SU-DHL-6 (cell line): ENCODE measurements at regions not wholly inside any gene's neighbourhood (a gene's known extent, or its start where the extent isn't known, plus 50 kb on each side); places are given as distances from the start of the nearest gene placed in this dataset.

Source experiments
- H2AFZ ChIP-seq: fragments of 200-600 bp; sonication (generic); 2 replicates; pipeline ENCODE4 v1.6.1; 2014; ENCODE audit warnings: low read depth, mild to moderate bottlenecking, moderate library complexity, mixed read lengths, antibody characterized with exemption, low read length; ENCODE audit not compliant: severe bottlenecking
- H3F3A ChIP-seq: fragments of 200-600 bp; shearing (Covaris generic); 2 replicates; pipeline ENCODE4 v1.6.0; 2016; ENCODE audit warnings: antibody characterized with exemption, mild to moderate bottlenecking; ENCODE audit not compliant: insufficient read depth
- H3K27ac ChIP-seq: fragments of 200-600 bp; sonication (generic); 2 replicates; pipeline ENCODE4 v1.5.1; 2016; ENCODE audit warnings: low read depth, mild to moderate bottlenecking, low read length, moderate library complexity, mixed read lengths
- H3K27me3 ChIP-seq: fragments of 200-600 bp; sonication (generic), shearing (Covaris generic); 2 replicates; pipeline ENCODE4 v1.6.0; 2014; ENCODE audit warnings: mild to moderate bottlenecking, low read length
- H3K36me3 ChIP-seq: fragments of 200-600 bp; sonication (generic); 2 replicates; pipeline ENCODE4 v1.6.1; 2014; ENCODE audit warnings: mild to moderate bottlenecking, low read length, mixed read lengths
- H3K4me2 ChIP-seq: fragments of 300-600, 200-600 bp; shearing (Covaris generic), sonication (generic); 2 replicates; pipeline ENCODE4 v1.6.0; 2014; ENCODE audit warnings: low read length, low read depth, mild to moderate bottlenecking; ENCODE audit not compliant: poor library complexity, severe bottlenecking
- H3K4me3 ChIP-seq: fragments of 200-600 bp; sonication (generic); 2 replicates; pipeline ENCODE4 v1.5.1; 2014; ENCODE audit warnings: antibody characterized with exemption, low read length, mild to moderate bottlenecking, mixed read lengths; ENCODE audit not compliant: insufficient read depth, poor library complexity, severe bottlenecking
- H3K79me2 ChIP-seq: fragments of 200-600 bp; sonication (generic); 2 replicates; pipeline ENCODE4 v1.6.1; 2014; ENCODE audit warnings: mild to moderate bottlenecking, low read length, moderate library complexity; ENCODE audit not compliant: insufficient read depth
- H3K9ac ChIP-seq: fragments of 200-600 bp; sonication (generic); 2 replicates; pipeline ENCODE4 v1.7.0; 2014; ENCODE audit warnings: mild to moderate bottlenecking, low read length
- H3K9me2 ChIP-seq: fragments of 200-600 bp; sonication (generic); replicated peaks from 2 replicates; pipeline ENCODE4 v1.6.1; 2014; ENCODE audit warnings: low read length; ENCODE audit not compliant: insufficient read depth
- H3K9me3 ChIP-seq: fragments of 200-600 bp; sonication (generic); 2 replicates; pipeline ENCODE4 v1.6.1; 2014; ENCODE audit warnings: low read length, mixed read lengths; ENCODE audit not compliant: insufficient read depth
- H4K20me1 ChIP-seq: fragments of 200-600 bp; sonication (generic); 2 replicates; pipeline ENCODE4 v1.6.1; 2014; ENCODE audit warnings: low read depth, mild to moderate bottlenecking, antibody characterized with exemption, low read length, moderate library complexity, mixed read lengths
- CTCF ChIP-seq: fragments of 200-600 bp; sonication (generic); IDR thresholded peaks from one replicate; pipeline ENCODE4 v1.5.1; 2017; ENCODE audit warnings: antibody characterized with exemption, mild to moderate bottlenecking, low read length, moderate library complexity; ENCODE audit not compliant: insufficient read depth, poor library complexity, severe bottlenecking
- EZH2phosphoT487 ChIP-seq: fragments of 200-600 bp; sonication (generic), shearing (Covaris generic); conservative IDR thresholded peaks from 2 replicates; pipeline ENCODE4 v1.6.1; 2018; ENCODE audit warnings: mild to moderate bottlenecking, antibody characterized with exemption, low read length, moderate library complexity, mixed read lengths

GRCh38 chr18:60624207-60624606, 251.6 kb upstream of the MC4R start:
- no peak overlapping the region for H2AFZ ChIP-seq
- H3K9me3 ChIP-seq: no peaks in the 10 kb centered on the region
- no peak overlapping the region for H3K9ac ChIP-seq
- H4K20me1 ChIP-seq: no peaks in the 10 kb centered on the region
- no peak overlapping the region for H3K4me3 ChIP-seq
- H3K79me2 ChIP-seq: no peaks in the 10 kb centered on the region
- H3K27ac ChIP-seq: no peak overlapping the region
- no peaks in the 10 kb centered on the region for H3F3A ChIP-seq
- TF ChIP-seq EZH2phosphoT487 (no peak), CTCF (no peak)
- no peaks in the 10 kb centered on the region for H3K36me3 ChIP-seq
- H3K4me2 ChIP-seq: no peak overlapping the region
- H3K9me2 ChIP-seq: no peaks in the 10 kb centered on the region
- no peaks in the 10 kb centered on the region for H3K27me3 ChIP-seq

GRCh38 chr18:60639836-60640235, 267.3 kb upstream of the MC4R start:
- H2AFZ ChIP-seq: no peak overlapping the region
- no peaks in the 10 kb centered on the region for H3K9me2 ChIP-seq
- H3K9ac ChIP-seq: no peak overlapping the region
- no peaks in the 10 kb centered on the region; the same call in 1 of the 2 replicates for H3K9me3 ChIP-seq
- TF ChIP-seq EZH2phosphoT487 (no peak), CTCF (no peak)
- no peaks in the 10 kb centered on the region for H3F3A ChIP-seq
- no peak overlapping the region for H3K27ac ChIP-seq
- H3K4me3 ChIP-seq: no peak overlapping the region
- H4K20me1 ChIP-seq: no peaks in the 10 kb centered on the region
- H3K27me3 ChIP-seq: no peaks in the 10 kb centered on the region
- no peaks in the 10 kb centered on the region for H3K79me2 ChIP-seq
- H3K4me2 ChIP-seq: no peak overlapping the region
- no peaks in the 10 kb centered on the region for H3K36me3 ChIP-seq

GRCh38 chr18:60643009-60643408, 270.4 kb upstream of the MC4R start:
- no peaks in the 10 kb centered on the region for H3K9me2 ChIP-seq
- H3K4me2 ChIP-seq: no peak overlapping the region
- no peaks in the 10 kb centered on the region for H3K9me3 ChIP-seq
- no peak overlapping the region for H2AFZ ChIP-seq
- H3F3A ChIP-seq: no peaks in the 10 kb centered on the region
- no peak overlapping the region for H3K9ac ChIP-seq
- no peak overlapping the region for H3K4me3 ChIP-seq
- H3K27me3 ChIP-seq: no peaks in the 10 kb centered on the region
- no peaks in the 10 kb centered on the region for H3K36me3 ChIP-seq
- H3K79me2 ChIP-seq: no peaks in the 10 kb centered on the region
- H4K20me1 ChIP-seq: no peaks in the 10 kb centered on the region
- H3K27ac ChIP-seq: no peak overlapping the region
- no peak for TF ChIP-seq CTCF
- TF ChIP-seq EZH2phosphoT487: no peak
